WI38 (cell line): ENCODE measurements at regions not wholly inside any gene's neighbourhood (a gene's known extent, or its start where the extent isn't known, plus 50 kb on each side); places are given as distances from the start of the nearest gene placed in this dataset.

Experiments
- H3K4me3 ChIP-seq: 2 replicates; pipeline ENCODE4 v1.5.1; 2011; ENCODE audit warnings: low read depth, mild to moderate bottlenecking, control low read depth, low read length
- TF ChIP-seq, protein P1 (sequence below): IDR thresholded peaks from 2 replicates; pipeline ENCODE4 v1.5.1; 2012; ENCODE audit warnings: low read depth, mild to moderate bottlenecking, control low read depth, low read length

DNA sequence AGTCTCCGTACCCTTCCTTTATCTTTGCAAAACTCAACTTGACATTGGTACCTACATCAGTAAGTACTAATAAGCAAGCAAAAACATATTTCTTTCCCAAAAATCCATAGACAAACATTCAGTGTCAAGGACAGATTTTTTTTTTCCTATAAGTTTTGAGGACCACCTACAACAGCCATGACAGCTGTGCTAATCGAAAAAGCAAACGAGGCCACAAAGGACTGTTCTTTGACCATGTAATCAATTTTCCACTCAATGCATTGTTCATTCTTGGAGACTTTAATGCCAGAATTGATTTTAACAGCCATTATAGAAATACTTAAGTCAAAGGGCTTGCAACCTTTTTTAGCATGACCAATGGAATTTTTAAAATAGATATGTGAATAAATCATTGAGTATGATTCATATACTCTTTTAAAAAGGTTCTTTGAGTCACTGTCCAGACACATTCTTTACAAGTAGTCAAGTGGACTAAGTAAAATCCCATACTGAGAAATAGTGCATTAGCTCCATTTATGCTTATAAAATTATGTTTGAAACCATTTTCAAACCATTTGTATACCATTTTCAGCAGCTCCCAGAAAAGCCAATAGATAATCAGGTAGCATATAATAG lies 323.9 kb downstream of the MZT1 start:
- no peak overlapping the region for H3K4me3 ChIP-seq
- TF ChIP-seq, protein P1, sequence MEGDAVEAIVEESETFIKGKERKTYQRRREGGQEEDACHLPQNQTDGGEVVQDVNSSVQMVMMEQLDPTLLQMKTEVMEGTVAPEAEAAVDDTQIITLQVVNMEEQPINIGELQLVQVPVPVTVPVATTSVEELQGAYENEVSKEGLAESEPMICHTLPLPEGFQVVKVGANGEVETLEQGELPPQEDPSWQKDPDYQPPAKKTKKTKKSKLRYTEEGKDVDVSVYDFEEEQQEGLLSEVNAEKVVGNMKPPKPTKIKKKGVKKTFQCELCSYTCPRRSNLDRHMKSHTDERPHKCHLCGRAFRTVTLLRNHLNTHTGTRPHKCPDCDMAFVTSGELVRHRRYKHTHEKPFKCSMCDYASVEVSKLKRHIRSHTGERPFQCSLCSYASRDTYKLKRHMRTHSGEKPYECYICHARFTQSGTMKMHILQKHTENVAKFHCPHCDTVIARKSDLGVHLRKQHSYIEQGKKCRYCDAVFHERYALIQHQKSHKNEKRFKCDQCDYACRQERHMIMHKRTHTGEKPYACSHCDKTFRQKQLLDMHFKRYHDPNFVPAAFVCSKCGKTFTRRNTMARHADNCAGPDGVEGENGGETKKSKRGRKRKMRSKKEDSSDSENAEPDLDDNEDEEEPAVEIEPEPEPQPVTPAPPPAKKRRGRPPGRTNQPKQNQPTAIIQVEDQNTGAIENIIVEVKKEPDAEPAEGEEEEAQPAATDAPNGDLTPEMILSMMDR, result no peak

DNA sequence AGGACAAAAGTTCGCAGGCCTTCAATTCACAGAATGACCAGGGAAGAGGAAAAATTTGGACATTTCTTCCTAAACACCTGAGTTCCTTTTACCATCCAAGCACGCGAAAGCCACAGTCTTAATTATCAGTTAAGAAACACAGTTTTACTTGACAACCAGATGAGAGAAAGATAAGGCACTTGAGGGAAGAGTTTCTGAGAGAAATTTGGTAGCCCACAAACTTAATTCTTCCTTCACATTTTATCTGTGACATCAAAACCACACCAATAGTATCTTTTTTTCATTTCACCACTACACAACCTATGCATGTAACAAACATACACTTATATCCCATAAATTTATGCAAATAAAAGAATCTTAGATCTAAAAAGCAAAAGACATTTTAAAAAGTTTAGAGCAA lies 326.6 kb downstream of the MZT1 start:
- TF ChIP-seq, protein P1, result no peak
- no peak overlapping the region for H3K4me3 ChIP-seq

DNA sequence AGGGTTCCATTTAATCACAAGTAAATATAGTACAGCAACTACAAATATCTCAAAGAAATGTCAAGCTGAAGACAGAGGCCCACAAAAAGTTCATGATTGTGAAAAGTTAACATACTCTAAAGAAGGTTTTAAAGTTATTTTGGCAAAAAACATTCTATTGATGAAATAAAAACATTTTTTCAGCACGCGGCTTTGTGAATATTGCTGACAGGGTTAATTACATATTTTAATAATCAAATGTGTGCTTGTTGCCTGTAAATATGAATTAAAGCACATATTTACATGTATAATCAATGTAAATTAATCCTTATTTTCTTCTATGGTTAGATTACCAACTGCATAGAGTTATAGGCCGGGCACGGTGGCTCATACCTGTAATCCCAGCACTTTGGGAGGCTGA lies 328.1 kb downstream of the MZT1 start:
- H3K4me3 ChIP-seq, result no peak overlapping the region
- TF ChIP-seq, protein P1, result no peak

GRCh38 chr13:72397265-72397664 lies 330.2 kb downstream of the MZT1 start:
- H3K4me3 ChIP-seq, result no peak overlapping the region
- TF ChIP-seq, protein P1, result no peak

DNA sequence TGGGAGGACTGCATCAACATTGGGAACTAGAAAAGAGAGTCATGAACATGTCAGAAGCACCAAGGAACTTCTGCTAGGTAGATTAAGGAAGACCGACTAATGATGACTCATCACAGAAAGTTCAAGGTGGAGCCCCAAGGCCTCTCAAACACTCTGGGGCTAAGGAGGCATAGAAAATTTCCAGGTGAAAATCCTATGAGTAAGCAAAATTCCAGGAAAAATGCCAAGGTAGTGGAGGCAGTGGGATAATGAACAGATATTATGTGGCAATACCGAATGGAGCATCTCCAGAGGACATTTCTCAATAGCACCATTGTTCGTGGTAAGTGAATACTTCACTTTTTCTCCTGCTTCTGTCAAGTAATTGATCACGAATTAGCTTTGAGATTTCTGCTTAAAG lies 336.5 kb downstream of the MZT1 start:
- TF ChIP-seq, protein P1, result no peak
- no peak overlapping the region for H3K4me3 ChIP-seq

GRCh38 chr13:72386138-72386684 lies 341.2 kb downstream of the MZT1 start:
- TF ChIP-seq, protein P1, result no peak
- no peak overlapping the region for H3K4me3 ChIP-seq

DNA sequence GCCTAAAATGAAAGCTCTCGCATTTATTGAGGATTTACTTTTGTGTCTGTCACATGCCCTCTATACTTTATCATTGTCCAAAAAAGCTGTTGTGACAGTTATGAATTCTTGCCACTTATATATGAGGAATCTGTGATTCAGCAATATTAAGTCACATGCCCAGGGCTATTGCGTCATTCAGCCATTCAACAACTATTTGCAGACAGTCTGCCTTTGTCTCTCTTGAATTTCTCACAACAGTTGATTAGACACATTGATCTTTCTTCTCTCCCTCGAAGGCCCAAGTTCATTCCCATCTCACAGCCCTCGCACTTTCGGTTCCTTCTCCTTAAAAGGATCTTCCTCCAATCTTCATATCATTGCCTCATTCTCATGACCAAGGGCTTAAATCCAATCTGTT lies 342.6 kb downstream of the MZT1 start:
- TF ChIP-seq, protein P1, result no peak
- H3K4me3 ChIP-seq, result no peak overlapping the region
